GM04504 (cell line): ENCODE measurements at regions not wholly inside any gene's neighbourhood (a gene's known extent, or its start where the extent isn't known, plus 50 kb on each side); places are given as distances from the start of the nearest gene placed in this dataset.

ENCODE experiments used
- DNase-seq: peaks from one replicate; pipeline ENCODE4 v3.0.0-alpha.2; 2012; ENCODE audit warnings: low read depth

DNA sequence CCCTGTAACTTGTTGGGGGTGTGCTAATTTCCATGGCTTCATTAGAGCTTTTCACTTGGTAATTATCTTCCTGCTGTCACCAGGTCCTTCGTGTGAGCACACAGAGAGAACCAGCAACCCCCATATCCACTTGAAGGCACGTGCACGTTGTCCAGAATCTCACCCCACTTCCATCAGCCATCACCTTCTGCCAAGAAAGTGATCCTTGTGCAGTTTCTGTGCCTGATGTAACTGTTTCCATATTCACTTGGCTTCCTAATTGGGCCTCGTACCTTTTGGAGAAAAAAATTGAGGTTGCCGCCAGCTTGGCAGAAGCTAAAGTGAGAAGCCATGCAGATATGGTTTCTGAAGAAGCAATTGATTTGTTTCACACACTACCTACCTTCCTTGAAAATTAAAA, 153.7 kb upstream of the TSHZ2 start:
- no peak for DNase-seq

DNA sequence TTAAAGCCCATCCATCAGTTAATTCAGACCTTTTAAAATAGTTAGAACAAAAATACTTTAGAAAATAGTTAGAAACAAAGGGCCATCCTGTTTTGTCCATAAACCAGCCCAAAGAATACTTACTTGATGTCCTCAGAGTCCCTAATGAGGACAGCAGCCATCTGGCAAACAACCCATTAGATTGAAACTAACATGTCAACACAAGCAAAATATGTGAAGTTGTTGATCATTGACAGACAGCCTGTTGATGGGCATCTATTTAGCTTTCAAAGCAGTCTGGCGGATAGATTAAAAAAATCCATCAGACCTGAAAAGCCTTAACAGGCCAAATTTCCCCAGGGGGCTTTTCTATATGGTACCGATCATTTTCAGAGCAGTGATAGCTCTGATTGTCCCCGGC, 154.2 kb upstream of the TSHZ2 start:
- DNase-seq = no peak

DNA sequence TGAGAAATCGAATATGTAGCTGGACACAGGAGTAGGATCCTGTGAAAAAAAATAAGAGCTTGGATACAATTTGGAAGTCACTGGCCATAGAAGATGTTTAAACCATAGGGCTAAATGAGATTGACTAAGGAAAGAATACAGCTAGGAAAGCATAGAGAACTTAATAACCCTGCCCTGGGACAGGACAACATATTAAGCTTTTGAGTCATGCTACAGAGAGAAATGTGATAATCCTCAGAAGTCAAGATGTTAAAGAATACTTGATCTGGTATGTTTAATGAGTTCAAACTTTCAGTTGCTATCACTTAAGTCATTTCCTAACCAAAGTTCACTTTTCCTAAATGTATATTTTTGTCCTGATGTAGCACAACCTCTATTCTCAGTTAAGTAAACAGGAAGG, 154.6 kb upstream of the TSHZ2 start:
- DNase-seq = no peak

DNA sequence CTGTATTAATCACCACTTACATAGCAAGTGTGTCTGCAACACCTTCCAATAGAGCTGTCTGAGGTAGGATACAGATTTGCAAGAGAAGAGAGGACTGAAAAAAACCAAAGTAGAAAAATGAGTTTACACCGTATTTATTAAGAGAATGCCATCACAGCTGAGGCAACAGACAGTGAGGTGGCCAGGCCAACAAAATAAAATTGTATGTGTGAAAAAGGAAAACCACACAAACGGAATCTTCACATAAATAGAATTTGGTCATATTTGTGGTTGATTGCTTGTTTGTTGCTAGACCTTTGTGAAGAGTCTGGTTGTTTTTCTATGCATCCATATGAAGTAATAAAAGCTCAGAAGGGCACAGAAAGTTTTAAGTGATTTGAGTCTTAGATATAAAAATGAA, 157.8 kb upstream of the TSHZ2 start:
- DNase-seq = no peak

DNA sequence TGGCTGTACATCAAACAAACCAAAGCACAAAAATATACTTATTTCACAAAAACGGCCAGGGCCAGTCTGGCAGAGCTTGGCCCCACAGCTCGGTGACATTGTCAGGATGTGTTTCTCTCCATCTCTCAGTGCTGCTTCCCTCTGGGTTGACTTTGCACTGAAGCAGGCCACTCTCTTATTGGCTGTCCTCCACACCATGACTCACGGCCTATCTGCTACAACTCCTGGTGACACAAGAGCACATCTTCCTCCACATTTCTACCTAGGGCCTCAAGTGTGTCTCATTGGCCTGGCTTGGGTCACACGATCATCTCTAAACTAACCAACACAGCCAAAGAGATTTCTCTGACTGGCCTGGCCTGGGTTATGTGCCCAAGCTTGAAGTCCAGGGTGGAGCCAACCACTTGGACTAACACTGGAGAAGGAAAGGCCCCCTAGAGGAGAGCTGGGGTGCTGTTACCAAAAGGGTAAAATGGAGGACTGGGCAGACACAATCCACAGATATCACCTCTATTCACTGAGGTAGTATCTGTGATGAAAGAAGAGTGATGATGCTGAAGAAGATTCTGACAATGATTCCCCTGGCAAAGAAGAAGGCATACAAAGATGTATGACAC, 159.8 kb upstream of the TSHZ2 start:
- no peak for DNase-seq

DNA sequence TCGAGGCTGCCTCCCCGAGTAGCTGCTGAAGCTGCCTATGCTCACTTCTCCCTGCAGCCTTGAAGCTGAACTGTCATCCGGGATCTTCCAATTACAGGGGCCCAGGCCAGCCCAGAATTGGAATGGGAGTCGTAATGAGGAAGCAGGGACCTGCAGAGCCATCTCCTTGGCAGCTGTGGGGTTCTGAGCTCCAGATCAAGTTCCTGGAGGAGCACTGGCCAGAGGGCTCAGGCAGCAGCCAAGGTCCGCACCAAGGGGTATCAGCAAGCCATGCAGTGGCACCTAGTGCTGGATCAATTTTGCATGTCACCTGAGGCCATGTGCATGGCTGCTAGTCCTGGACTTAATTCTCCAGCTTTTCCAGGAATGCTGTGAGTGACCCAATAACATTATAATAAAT, 163.2 kb upstream of the TSHZ2 start:
- no peak for DNase-seq

DNA sequence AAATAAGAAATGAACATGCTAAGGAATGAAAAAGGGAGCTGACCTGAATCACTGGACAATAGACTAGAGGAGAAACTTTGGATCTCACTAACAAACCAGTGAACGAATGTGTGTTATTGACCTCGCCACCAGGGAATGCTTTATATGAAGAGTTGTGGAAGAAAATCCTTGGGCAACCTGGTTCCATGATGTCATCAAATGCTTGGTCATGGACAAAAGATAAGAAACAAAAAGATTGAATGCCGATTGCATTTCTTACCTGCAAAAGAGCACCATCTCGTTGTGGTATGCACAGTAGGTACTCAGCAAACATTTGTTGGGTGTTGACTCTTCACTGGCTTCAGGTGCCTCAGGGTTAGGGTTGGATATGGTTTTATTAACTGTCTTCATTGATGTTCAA, 165.2 kb upstream of the TSHZ2 start:
- DNase-seq = no peak

DNA sequence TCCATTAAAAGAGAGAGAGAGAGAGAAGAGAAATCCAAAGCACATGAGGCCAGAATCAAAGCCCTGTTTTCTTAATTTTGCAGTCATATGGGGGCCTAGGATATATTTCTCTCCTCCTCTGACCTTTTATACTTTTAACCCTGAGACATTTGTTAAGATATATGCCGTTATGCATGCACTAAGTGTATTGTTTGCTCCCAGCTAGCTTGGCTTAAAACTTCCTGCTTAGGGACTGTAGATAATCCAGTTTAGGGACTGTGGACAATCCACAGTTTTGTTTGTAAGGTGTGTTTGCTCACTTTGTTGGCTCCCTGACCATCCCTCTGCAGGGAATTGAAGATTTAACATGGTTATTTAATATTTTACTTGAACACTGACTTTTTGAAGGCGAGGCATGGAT, 166.3 kb upstream of the TSHZ2 start:
- DNase-seq = no peak

DNA sequence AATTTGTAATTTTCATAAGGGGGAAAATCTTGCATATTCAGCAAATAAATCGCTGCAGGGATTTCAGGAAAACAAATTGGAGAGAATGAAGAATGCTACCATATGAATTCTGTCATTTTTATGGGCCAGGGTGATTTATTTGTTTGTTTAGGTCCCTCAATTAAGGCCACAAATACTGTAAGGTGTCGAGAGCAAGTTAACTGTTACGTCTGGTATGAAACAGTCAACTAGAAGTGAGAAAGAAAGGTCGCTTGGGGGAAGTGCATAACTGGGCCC, 166.9 kb upstream of the TSHZ2 start:
- no peak for DNase-seq

DNA sequence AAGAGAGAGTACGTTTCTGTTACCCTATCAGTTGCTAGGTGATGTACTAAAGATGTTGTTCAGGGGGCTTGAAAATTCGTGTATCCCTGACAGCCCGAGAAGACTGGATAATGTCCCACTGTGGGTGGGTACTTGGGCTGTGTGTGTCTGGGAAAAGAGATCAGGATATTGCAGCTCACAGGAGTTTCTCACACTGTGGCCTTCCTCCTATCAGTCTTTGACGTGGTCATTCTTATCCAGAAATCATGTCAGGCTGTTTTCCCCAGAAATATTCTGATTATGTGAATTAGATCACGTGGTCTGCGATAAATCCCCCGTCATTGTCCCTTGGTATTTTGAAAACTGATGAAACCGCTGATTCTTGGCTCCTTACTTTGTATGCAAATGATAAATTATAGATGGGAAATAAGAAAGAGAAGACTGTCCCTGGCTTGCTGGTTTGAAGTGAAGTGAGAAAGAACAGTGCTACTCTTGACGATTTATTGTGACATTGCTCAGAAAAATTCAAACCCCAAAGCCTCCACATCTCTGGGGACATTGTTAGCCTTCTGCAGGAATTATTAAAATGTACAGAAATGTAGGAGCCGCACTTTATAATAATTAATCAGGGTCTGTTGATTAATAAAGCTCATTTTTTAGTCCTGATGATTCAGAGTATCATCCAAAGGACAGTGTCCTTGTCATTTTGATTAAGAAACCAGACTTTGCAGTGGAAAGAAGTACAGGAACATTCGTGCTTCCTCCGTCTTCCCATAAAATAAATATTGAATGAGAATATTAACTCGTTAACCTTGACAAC, 167.5 kb upstream of the TSHZ2 start:
- no peak for DNase-seq

DNA sequence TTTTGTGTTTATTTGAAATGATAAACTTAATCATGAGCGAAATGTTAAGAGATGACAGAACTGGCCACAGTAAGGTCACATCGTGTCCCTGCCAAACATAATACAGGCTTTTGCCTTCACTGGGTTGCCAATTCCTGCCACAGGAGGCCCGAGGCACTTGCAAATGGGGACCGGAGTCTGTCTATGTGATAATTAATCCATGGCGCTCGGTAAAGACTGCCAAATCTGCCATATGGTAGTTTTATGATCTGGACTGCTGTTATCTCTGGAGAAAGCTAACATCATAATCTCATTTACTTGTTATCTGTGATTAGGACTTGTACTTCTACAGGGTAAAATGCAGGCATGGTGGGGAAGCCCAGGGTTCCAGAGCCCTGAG, 170.5 kb upstream of the TSHZ2 start:
- no peak for DNase-seq

DNA sequence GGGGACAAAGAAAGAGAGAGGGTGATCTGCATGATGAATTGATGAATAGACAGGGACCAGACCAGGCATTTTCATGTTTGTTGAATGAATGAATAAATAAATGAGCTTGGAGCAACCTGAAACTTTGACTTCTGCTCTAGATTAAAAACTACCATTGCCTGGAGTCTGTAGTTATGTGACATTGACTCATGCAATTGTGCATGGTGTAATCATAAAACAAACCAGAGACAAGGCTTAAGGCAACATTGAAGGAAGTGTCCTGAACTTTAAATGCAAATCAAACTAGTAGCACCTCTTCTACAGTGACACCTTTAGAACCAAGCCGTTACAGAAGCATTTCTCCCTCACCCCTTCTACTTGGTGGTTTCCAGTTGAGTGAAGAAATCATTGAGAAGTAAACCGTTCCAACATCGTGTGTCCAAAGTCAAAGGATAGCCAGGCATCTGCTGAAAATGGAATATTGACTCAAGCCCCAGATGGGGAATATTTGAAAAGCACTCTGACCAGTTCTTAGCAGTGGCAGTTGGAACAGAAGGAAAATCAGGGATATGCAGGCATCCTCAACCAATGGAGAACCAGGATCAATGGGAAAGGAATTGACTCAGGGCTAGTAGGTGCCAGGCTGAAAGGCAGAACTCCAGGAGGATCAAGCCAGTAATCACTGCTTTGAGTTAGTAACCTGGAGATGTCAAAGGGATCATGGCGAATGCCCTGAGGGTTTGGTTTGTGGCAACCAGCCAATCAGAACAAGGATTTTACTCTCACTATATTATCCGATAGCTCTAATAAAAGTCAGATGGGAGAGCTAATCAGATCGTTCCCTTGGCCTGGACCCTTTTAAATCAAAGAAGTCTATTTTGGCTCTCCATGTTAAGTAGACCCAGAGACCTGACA, 171.2 kb upstream of the TSHZ2 start:
- DNase-seq = no peak

DNA sequence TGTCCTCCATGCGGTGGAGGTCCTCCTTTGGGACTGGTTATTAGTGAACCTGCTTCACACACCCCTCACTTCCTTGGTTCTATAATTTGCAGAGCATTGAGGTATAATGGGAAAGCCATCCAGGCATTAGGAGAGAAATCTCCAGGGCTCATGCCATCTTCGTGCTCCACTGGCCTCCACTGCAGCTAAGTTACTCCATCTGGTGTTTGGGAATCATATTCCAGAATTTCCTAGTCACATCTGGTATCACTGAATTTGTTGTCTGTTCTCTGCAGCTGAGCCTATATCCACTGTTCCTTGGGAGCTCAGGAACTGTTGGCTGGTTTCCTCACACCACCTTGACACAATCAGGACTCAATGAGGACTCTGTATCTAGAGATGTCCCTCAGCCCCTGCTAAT, 173.0 kb upstream of the TSHZ2 start:
- DNase-seq = no peak

DNA sequence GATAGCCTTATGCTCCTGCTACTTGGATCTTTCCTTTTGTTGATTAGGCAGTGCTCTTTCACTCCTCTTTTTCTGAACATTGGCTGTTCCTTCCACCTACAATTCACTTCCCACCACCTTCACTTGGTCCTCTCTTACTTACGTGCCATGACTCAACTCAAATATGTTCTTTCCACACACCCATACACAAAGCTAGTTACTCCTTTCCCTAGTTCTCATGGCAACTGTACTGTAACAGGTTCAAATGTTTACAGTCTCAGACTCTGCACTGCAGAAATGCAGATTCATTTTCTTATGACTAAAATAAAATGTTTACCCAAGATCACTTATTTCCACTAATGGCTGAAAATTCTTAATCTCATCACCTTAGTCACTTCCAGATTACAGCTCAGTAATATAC, 174.0 kb upstream of the TSHZ2 start:
- DNase-seq = no peak

DNA sequence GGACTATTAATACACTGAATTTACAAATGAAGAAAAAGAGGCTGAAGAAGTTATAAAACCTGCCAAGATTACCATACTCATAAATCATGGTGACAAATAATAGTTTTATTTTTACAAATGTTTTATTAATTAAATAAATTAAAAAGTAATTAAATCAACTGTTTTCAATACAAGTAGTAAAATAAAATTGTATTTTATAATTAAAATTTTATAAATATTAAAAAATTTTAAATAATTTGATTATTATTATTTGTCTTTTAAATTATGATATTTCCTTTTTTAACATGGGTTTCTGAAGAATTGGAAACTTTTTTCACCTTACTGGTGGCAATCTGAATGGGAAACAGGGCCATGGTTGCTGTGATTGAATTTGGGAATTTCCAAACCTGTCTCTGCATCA, 177.3 kb upstream of the TSHZ2 start:
- DNase-seq = no peak

DNA sequence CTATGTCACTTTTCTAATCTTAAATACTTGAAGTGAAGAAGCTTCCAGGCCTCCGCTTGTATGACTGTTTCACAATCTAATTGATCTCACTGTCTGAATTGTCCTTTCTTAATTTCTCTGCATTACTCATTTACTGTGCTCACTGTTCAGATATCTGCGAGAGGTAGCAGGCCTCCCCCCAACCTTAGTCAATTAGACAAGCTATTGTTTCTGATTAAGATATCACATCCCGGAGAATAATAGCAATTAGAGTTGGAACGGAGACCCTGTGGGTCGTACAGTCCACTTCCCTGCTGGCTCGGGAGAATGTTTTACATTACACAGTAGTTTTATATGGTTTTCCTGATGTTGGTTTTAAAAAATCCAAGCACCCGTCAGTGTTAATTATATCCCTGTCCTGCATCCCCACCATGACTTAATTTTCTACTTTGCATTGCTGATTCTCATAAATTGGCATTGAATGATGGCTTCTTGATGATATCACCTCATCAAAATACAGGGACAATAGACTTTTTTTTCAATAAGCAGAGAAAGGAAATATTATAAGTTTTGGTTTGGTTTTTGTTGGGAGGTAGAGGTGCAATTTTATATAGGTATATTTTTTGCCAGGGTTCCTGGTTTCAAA, 178.7 kb upstream of the TSHZ2 start:
- no peak for DNase-seq

DNA sequence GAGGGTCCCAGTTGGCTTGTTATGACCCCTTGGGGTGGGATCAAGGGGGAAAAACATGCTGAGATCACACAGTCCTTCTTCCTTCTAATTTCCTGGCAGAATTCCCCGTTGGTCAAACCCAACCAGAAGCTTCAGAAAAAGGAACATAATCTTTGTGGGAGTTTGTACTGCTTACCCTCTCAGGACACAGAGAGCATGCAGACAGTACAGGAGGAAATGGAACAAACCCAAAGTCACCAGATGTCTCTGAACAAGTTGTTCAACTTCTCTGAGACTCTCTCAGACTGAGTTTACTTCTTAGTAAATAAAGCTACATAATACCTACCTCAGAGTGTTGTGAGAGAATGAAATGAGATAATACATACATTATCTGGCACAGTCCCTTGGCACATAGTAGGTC, 181.1 kb upstream of the TSHZ2 start:
- no peak for DNase-seq

DNA sequence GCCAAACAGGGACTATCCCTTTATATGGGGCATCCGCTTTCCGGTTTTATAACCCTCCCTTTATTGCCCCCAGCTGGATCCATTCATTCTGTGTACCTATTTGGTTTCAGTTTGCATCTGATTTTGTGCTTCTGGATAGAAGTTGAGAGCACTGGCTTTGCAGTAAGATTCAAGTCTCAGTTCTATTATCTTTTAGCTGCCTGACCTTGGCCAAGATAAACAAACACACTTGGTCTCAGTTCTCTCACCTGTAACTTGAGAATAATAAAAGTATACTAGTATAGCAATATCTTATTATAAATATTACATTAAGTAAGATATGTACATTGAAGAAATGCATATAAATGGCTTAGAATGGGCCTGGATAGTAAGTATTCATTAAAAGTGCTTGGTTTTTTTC, 182.4 kb upstream of the TSHZ2 start:
- no peak for DNase-seq

DNA sequence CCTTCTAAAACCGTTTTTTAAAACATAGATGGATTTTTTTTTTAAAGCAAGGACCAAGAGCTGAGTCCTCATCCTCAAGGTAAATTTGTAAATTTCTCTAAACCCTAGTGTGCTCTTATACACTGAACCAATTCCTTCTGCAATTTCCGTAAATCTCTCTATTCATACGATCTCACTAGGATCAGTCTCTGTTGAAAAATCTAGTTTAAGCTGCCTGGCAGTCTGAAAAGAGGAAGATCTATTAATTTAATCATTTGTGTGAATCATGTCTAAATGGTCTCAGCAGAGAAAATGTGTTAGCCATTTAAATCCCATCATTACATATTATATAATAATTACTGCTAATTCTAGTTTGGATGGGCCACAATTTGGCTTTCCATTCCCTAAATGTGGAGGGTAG, 184.2 kb upstream of the TSHZ2 start:
- DNase-seq = no peak

DNA sequence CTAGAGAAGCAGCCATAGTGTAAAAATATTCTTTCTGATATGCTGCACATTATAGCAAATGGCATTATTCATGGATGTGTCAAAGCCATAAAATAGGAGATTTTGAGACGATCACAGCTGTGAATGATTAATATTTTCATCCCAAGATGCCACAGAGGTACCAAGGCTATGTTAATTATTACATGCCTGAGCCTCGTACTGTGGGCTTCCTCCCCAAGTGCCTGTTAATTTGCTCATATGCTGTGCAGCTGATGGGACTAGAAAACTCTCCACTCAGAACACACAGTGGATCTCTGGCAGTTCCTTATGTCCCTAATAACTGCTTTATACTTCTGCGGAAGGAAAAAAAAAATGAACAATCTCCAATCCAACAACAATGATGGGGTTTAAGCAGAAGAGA, 184.9 kb upstream of the TSHZ2 start:
- DNase-seq = no peak

DNA sequence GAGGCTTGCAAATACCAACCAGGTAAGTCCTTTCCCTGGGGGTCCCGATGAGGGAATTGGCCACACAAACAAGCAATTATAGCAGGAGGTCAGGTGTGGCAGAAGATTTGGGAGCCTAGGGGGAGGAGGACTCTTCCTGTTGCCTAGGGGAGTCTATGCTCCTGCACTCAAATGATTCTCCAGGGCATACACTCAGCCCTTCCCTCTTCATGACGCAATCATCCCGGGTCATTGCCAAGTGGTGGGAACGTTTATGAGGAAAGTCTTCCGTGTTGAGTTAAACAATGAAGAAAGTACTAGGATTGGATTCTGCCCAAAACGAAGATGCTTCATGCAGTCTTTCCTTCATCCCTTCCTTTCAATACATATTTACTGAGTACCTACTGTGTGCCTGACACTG, 186.5 kb upstream of the TSHZ2 start:
- no peak for DNase-seq

DNA sequence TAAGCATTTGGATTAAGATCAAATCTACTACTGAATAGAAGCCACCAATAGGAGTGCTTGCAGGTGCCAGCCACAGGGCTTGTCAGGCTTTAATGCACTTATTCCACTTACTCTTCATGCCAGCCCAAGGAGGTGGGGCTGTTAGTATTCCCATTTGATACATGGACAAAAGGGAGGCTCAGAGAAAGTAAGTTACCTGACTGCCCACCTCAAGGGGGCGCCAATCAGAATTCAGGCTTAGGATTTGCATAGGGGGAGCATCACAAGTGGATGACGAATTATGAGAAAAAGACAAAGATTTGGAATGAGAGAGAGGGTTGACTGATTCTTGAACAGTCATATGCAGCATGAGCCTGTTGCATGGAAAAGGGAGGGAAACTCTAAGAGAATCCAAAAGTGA, 188.4 kb upstream of the TSHZ2 start:
- no peak for DNase-seq

DNA sequence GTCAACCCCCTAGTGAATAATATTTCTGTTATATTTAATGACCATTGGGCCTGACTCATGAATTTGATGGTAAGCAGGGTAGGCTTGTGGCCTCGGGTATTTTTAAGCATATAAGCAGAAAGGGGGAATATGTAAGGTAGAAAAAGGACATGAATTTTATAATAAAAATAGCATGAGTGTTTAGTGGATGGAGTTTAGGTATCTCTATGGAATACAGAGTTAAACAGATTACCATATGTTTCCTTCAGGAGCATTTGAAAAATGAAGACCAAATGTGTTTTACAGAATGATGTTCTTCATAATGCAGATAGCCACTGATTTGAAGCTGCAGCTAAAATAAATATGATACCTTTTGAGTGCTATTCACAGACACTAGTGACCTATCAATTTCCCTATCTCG, 191.7 kb upstream of the TSHZ2 start:
- DNase-seq = no peak
